Prostate gland (tissue), 2 donors: ENCODE measurements at regions not wholly inside any gene's neighbourhood (a gene's known extent, or its start where the extent isn't known, plus 50 kb on each side); places are given as distances from the start of the nearest gene placed in this dataset.

Experiments
- DNase-seq: peaks from one replicate; pipeline ENCODE4 v3.0.0-alpha.2; 2019; ENCODE audit warnings: low spot score
- H3K27ac ChIP-seq, 2 donors: fragments of 200-600 bp; sonication (generic); 2 replicates each; pipeline ENCODE4 v1.5.1; 2017 to 2019
- H3K27me3 ChIP-seq: fragments of 200-600 bp; sonication (generic); replicated peaks from 2 replicates; pipeline ENCODE4 v1.5.1; 2019; ENCODE audit not compliant: insufficient read depth
- H3K36me3 ChIP-seq, 2 donors: fragments of 200-600 bp; sonication (generic); 1 replicate in 1 of 2; 2 replicates in 1 of 2; pipeline versions ENCODE4 v1.5.1 to v1.8.1; 2017 to 2019
- H3K4me1 ChIP-seq: fragments of 200-600 bp; sonication (generic); replicated peaks from 2 replicates; pipeline ENCODE4 v1.5.1; 2019
- H3K4me3 ChIP-seq, 2 donors: fragments of 200-600 bp; sonication (generic); 2 replicates each; pipeline ENCODE4 v1.5.1; 2017 to 2019
- H3K9me3 ChIP-seq: fragments of 200-600 bp; sonication (generic); 2 replicates; pipeline ENCODE4 v1.5.1; 2017
- POLR2A ChIP-seq: fragments of 450-650 bp; IDR thresholded peaks from one replicate; pipeline ENCODE4 v1.6.1; 2016; ENCODE audit warnings: antibody characterized with exemption, mild to moderate bottlenecking
- POLR2AphosphoS5 ChIP-seq: sonication (generic); formaldehyde crosslinking; IDR thresholded peaks from one replicate; pipeline ENCODE4 v1.6.1; 2017; ENCODE audit warnings: antibody characterized with exemption
- WGBS: methylation state at CpG from one replicate; pipeline ENCODE4 v1.1.5; 2018; 5-methylcytosine and 5-hydroxymethylcytosine counted together
- intact Hi-C: fragments of 100-400 bp; cut with DNase I; formaldehyde crosslinking; loops from one replicate; pipeline ENCODE4 v1.14.2; 2022
- TF ChIP-seq, protein P1 (sequence below), 4 experiments: fragments of 200-600 bp in 2 of 4; fragments of 450-650 bp in 2 of 4; sonication (generic) in 2 of 4; IDR thresholded peaks; 1 replicate in 3 of 4; 2 replicates in 1 of 4; pipeline ENCODE4 v1.5.1; 2016 to 2019; ENCODE audit warnings: antibody characterized with exemption in 4 of 4, mild to moderate bottlenecking in 2 of 4, moderate library complexity in 2 of 4

DNA sequence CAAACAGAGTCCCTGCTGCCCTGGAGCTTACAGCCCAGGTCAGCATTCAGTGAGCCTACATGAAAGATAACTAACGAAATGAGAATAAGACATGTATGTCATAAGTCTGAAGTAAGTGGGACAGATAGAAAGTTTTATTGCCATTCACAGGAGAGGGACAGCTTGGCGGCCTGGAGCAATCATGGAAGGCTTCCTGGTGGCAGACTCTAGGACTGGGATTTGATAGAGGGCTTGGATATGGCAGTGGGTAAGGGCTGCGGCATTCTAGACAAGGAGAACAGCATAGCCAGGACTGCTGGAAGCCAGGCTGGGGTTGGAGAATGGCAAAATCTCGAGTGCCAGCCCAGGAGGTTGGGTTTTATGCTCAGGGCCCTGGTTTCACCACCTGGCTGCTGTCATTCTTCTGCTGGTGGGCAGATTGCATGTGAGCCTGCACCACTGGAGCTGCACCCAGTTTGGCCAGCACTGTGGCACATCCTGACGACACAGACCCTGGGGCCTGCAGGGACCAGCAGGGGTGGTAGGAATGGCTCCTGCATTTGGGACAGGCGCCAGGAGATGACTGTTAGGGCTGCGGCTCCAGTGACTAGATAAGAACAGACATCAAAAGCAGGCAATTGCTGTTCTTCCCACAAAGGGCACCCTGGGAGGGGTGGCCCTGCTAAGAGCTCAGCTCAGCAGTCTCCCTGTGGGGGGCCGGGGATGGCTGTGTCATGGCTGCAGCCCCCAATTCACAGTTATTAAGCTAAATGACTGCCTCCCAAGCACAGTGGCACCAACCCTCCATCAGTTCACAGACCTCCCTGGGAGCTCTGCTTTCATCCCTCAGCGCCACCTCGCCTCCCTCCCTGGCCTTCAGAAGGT lies 161.1 kb downstream of the RPS24 start:
- intact Hi-C loops = no loop called here
- Histone ChIP-seq H3K27ac (no peak overlapping the region), H3K9me3 (no peaks in the 10 kb centered on the region), H3K4me1 (no peaks in the 10 kb centered on the region), H3K36me3 (no peaks in the 10 kb centered on the region), H3K4me3 (no peak overlapping the region), H3K27me3 (no peaks in the 10 kb centered on the region)
- TF ChIP-seq POLR2AphosphoS5 = no peak
- TF ChIP-seq POLR2A = no peak
- TF ChIP-seq, protein P1, sequence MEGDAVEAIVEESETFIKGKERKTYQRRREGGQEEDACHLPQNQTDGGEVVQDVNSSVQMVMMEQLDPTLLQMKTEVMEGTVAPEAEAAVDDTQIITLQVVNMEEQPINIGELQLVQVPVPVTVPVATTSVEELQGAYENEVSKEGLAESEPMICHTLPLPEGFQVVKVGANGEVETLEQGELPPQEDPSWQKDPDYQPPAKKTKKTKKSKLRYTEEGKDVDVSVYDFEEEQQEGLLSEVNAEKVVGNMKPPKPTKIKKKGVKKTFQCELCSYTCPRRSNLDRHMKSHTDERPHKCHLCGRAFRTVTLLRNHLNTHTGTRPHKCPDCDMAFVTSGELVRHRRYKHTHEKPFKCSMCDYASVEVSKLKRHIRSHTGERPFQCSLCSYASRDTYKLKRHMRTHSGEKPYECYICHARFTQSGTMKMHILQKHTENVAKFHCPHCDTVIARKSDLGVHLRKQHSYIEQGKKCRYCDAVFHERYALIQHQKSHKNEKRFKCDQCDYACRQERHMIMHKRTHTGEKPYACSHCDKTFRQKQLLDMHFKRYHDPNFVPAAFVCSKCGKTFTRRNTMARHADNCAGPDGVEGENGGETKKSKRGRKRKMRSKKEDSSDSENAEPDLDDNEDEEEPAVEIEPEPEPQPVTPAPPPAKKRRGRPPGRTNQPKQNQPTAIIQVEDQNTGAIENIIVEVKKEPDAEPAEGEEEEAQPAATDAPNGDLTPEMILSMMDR (IDR thresholded peaks at IDR 0.05) = no peak
- WGBS = 87% methylated on average over 10 of the region's 10 CpGs
- DNase-seq = no peak

DNA sequence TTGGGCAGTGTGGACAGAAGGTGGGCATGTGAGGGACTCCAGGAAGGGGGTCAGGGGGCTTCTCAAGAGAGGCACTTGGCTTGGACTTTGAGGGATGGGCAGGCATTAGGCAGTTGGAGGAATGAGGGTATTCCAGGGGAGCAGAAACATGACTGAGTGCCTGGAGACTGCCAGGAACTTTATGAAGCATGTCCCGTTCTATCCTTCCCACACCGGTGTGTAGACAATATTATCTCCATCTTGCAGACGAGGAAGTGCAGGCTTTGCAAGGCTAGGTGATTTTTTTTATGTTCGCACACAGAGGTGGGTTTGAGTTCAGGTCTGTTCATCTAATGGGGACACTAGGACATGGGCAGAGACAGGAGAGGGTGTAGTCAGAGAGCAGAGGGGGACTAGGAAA lies 162.7 kb downstream of the RPS24 start:
- Histone ChIP-seq H3K4me3 (no peak overlapping the region), H3K36me3 (no peaks in the 10 kb centered on the region), H3K27me3 (no peaks in the 10 kb centered on the region), H3K4me1 (no peaks in the 10 kb centered on the region), H3K9me3 (no peaks in the 10 kb centered on the region), H3K27ac (no peak overlapping the region)
- TF ChIP-seq POLR2A (no peak), POLR2AphosphoS5 (no peak)
- TF ChIP-seq, protein P1 (IDR thresholded peaks at IDR 0.05) = no peak
- no peak for DNase-seq
- intact Hi-C loops = no loop called here
- WGBS = 37% methylated on average over 4 of the region's 4 CpGs

DNA sequence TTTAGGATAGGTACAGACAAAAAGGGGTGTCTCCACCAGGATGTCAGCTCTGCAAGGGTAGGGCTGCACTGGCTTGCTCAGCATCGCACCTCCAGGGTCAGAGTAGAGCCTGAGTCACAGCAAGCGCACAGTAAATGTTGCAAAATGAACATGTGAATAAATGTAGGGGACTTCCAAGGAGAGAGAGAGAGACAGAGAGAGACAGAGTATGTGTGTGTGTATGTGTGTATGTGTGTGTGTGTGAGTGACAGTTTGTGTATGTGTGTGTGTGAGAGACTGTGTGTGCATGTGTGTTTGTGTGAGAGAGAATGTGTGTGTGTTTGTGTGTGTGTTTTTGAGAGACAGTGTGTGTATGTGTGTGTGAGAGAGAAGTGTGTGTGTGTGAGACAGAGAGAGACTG lies 163.3 kb downstream of the RPS24 start:
- H3K4me1 ChIP-seq = no peaks in the 10 kb centered on the region
- no peaks in the 10 kb centered on the region for H3K36me3 ChIP-seq
- intact Hi-C loops = no loop called here
- H3K4me3 ChIP-seq = no peak overlapping the region
- 76% methylated on average over 2 of the region's 2 CpGs for whole genome bisulfite sequencing
- no peaks in the 10 kb centered on the region for H3K9me3 ChIP-seq
- DNase-seq = no peak
- TF ChIP-seq, protein P1 (IDR thresholded peaks at IDR 0.05) = no peak
- no peak for TF ChIP-seq POLR2AphosphoS5
- TF ChIP-seq POLR2A = no peak
- no peak overlapping the region for H3K27ac ChIP-seq
- no peaks in the 10 kb centered on the region for H3K27me3 ChIP-seq

DNA sequence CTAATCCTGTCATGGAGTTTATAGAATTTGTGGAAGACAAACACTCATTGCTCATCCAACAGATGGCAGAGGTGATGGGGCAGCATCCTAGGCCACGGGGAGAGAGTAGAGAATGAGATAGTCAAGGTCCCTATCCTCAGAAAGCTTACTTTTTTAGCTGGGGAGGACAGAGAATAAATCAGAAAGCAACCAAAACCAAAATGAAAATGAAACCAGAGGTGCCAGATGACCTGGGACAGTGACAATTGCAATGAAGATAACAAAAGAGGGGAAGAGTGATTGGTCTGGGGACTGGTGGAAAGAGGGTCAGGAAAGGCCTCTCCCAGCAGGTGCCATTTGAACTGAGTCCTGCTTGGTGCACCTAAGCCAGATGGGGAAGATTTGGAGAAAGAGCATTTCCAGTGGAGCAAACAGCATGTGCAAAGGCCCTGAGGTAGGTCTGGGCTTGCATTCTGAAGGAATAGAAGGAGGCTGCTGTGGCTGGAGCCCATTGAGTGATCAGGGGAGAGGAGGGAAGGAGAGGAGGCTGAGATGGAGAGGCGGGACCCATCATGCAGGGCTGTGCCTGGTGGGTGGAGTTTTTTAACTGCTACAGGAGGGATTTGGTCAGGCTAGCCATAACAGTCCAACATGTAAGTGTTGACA lies 164.1 kb downstream of the RPS24 start:
- Histone ChIP-seq H3K9me3 (no peaks in the 10 kb centered on the region), H3K27ac (no peak overlapping the region), H3K36me3 (no peaks in the 10 kb centered on the region), H3K4me1 (no peaks in the 10 kb centered on the region), H3K4me3 (no peak overlapping the region), H3K27me3 (no peaks in the 10 kb centered on the region)
- intact Hi-C loops = no loop called here
- DNase-seq = no peak
- TF ChIP-seq, protein P1 (IDR thresholded peaks at IDR 0.05) = no peak
- TF ChIP-seq POLR2A = no peak
- TF ChIP-seq POLR2AphosphoS5 = no peak
- 95% methylated on average over 2 of the region's 2 CpGs for WGBS
